Stimulated activated CD8-positive, alpha-beta memory T cell treated with anti-CD3 and anti-CD28 coated beads, Interleukin-2, amount 100 ng/mL, for 48 hours (primary cell): ENCODE measurements at regions not wholly inside any gene's neighbourhood (a gene's known extent, or its start where the extent isn't known, plus 50 kb on each side); places are given as distances from the start of the nearest gene placed in this dataset.
"Not testable (repeated sequence)": the region's sequence is repeated elsewhere in the genome, so short reads cannot be mapped to it uniquely, and the experiment has no call there.

Experiments
- DNase-seq, 2 donors: peaks; one replicate each; pipeline ENCODE4 v3.0.0-alpha.2; 2020; ENCODE audit warnings: low read depth in 2 of 2

- no peak for DNase-seq
These were observed 404.7 kb upstream of the RORB start for GRCh38 chr9:74092491-74092834.

GRCh38 chr9:74094037-74094436 lies 403.1 kb upstream of the RORB start:
- not testable (repeated sequence) for DNase-seq

- DNase-seq = no peak
These were observed 402.4 kb upstream of the RORB start for GRCh38 chr9:74094766-74095165.

GRCh38 chr9:74095925-74096324 lies 401.2 kb upstream of the RORB start:
- DNase-seq = no peak

GRCh38 chr9:74096420-74096819 lies 400.7 kb upstream of the RORB start:
- no peak for DNase-seq

GRCh38 chr9:74100042-74100441 lies 397.1 kb upstream of the RORB start:
- no peak for DNase-seq

GRCh38 chr9:74102148-74102547 lies 395.0 kb upstream of the RORB start:
- DNase-seq = not testable (repeated sequence)

GRCh38 chr9:74102702-74103101 lies 394.4 kb upstream of the RORB start:
- DNase-seq = no peak

GRCh38 chr9:74107692-74108091 lies 389.4 kb upstream of the RORB start:
- DNase-seq = no peak

- no peak for DNase-seq
These were observed 381.2 kb upstream of the RORB start for GRCh38 chr9:74115976-74116375.

GRCh38 chr9:74117151-74117550 lies 380.0 kb upstream of the RORB start:
- no peak for DNase-seq

GRCh38 chr9:74117731-74118130 lies 379.4 kb upstream of the RORB start:
- DNase-seq = no peak

- DNase-seq = no peak
These were observed 377.1 kb upstream of the RORB start for GRCh38 chr9:74120061-74120460.

- no peak for DNase-seq
These were observed 376.7 kb upstream of the RORB start for GRCh38 chr9:74120470-74120869.

GRCh38 chr9:74122216-74122615 lies 374.9 kb upstream of the RORB start:
- no peak for DNase-seq

GRCh38 chr9:74122661-74123060 lies 374.5 kb upstream of the RORB start:
- DNase-seq = no peak

- no peak for DNase-seq
These were observed 371.2 kb upstream of the RORB start for GRCh38 chr9:74125941-74126340.

GRCh38 chr9:74132986-74133385 lies 364.1 kb upstream of the RORB start:
- no peak for DNase-seq

GRCh38 chr9:74133921-74134320 lies 363.2 kb upstream of the RORB start:
- DNase-seq = no peak

- DNase-seq = no peak
These were observed 359.0 kb upstream of the RORB start for GRCh38 chr9:74138182-74138581.

- no peak for DNase-seq
These were observed 357.0 kb upstream of the RORB start for GRCh38 chr9:74140141-74140540.

- no peak for DNase-seq
These were observed 349.2 kb upstream of the RORB start for GRCh38 chr9:74147906-74148305.

GRCh38 chr9:74172874-74173273 lies 324.3 kb upstream of the RORB start:
- no peak for DNase-seq

GRCh38 chr9:74173284-74173683 lies 323.9 kb upstream of the RORB start:
- DNase-seq = no peak

- not testable (repeated sequence) for DNase-seq
These were observed 299.4 kb upstream of the RORB start for GRCh38 chr9:74197771-74198170.
